HG03097 (cell line): ENCODE measurements at regions not wholly inside any gene's neighbourhood (a gene's known extent, or its start where the extent isn't known, plus 50 kb on each side); places are given as distances from the start of the nearest gene placed in this dataset.
"Not testable (repeated sequence)": the region's sequence is repeated elsewhere in the genome, so short reads cannot be mapped to it uniquely, and the experiment has no call there.

ENCODE experiments used
- ATAC-seq: cut with Tn5 transposase; IDR thresholded peaks from one replicate; pipeline ENCODE4 v1.9.1; 2021; ENCODE audit not compliant: unreplicated experiment, low FRiP score

GRCh38 chr5:116751684-116752083 is 177.1 kb upstream of the SEMA6A start:
- no peak for ATAC-seq

- ATAC-seq: no peak
Measured at GRCh38 chr5:116750631-116751580, 176.3 kb upstream of the SEMA6A start.

GRCh38 chr5:116747881-116748280 is 173.3 kb upstream of the SEMA6A start:
- ATAC-seq: no peak

- no peak for ATAC-seq
Measured at GRCh38 chr5:116746668-116747067, 172.0 kb upstream of the SEMA6A start.

- ATAC-seq: no peak
Measured at GRCh38 chr5:116740771-116741170, 166.1 kb upstream of the SEMA6A start.

- no peak for ATAC-seq
Measured at GRCh38 chr5:116739571-116739970, 164.9 kb upstream of the SEMA6A start.

GRCh38 chr5:116738615-116739261 is 164.1 kb upstream of the SEMA6A start:
- no peak for ATAC-seq

GRCh38 chr5:116738239-116738614 is 163.6 kb upstream of the SEMA6A start:
- no peak for ATAC-seq

GRCh38 chr5:116736671-116737070 is 162.0 kb upstream of the SEMA6A start:
- ATAC-seq: no peak

- ATAC-seq: no peak
Measured at GRCh38 chr5:116733991-116734975, 159.7 kb upstream of the SEMA6A start.

GRCh38 chr5:116732591-116732990 is 158.0 kb upstream of the SEMA6A start:
- ATAC-seq: no peak

GRCh38 chr5:116731432-116731831 is 156.8 kb upstream of the SEMA6A start:
- no peak for ATAC-seq

GRCh38 chr5:116730706-116731105 is 156.1 kb upstream of the SEMA6A start:
- no peak for ATAC-seq

- ATAC-seq: no peak
Measured at GRCh38 chr5:116730185-116730584, 155.6 kb upstream of the SEMA6A start.

GRCh38 chr5:116727248-116727647 is 152.6 kb upstream of the SEMA6A start:
- ATAC-seq: no peak

- ATAC-seq: not testable (repeated sequence)
Measured at GRCh38 chr5:116726180-116726579, 151.6 kb upstream of the SEMA6A start.

- no peak for ATAC-seq
Measured at GRCh38 chr5:116724971-116725370, 150.3 kb upstream of the SEMA6A start.

GRCh38 chr5:116722651-116723050 is 148.0 kb upstream of the SEMA6A start:
- no peak for ATAC-seq

- no peak for ATAC-seq
Measured at GRCh38 chr5:116719106-116719505, 144.5 kb upstream of the SEMA6A start.

GRCh38 chr5:116718317-116718716 is 143.7 kb upstream of the SEMA6A start:
- no peak for ATAC-seq

- ATAC-seq: no peak
Measured at GRCh38 chr5:116709082-116709481, 134.5 kb upstream of the SEMA6A start.
